PC-9 (cell line): ENCODE measurements at regions not wholly inside any gene's neighbourhood (a gene's known extent, or its start where the extent isn't known, plus 50 kb on each side); places are given as distances from the start of the nearest gene placed in this dataset.

Source experiments
- CTCF ChIP-seq: fragments of 200-600 bp; sonication (generic); conservative IDR thresholded peaks from 2 replicates; pipeline ENCODE4 v1.6.1; 2017; ENCODE audit warnings: mixed run types, antibody characterized with exemption, mild to moderate bottlenecking, moderate library complexity
- EZH2 ChIP-seq: fragments of 200-600 bp; sonication (generic); IDR thresholded peaks from 2 replicates; pipeline ENCODE4 v1.8.0; 2017; ENCODE audit warnings: antibody characterized with exemption, low read depth

- no peak for TF ChIP-seq CTCF
- no peak for TF ChIP-seq EZH2
Observed at GRCh38 chr13:39894586-39894985, 239.1 kb downstream of the COG6 start.
